PFSK-1 (cell line): ENCODE measurements at regions not wholly inside any gene's neighbourhood (a gene's known extent, or its start where the extent isn't known, plus 50 kb on each side); places are given as distances from the start of the nearest gene placed in this dataset.

Source experiments
- FOXP2 ChIP-seq: optimal IDR thresholded peaks from 2 replicates; pipeline ENCODE3; 2011; ENCODE audit warnings: borderline replicate concordance, control low read depth, inconsistent platforms; ENCODE audit not compliant: insufficient read depth; ENCODE audit errors: extremely low read length, extremely low read depth
- POLR2AphosphoS5 ChIP-seq: IDR thresholded peaks from 2 replicates; pipeline ENCODE4 v1.6.1; 2012; ENCODE audit warnings: low read depth, mild to moderate bottlenecking, control low read depth, low read length, moderate library complexity
- SIN3A ChIP-seq: IDR thresholded peaks from 2 replicates; pipeline ENCODE4 v1.6.1; 2012; ENCODE audit warnings: mild to moderate bottlenecking, low read length, moderate library complexity, borderline replicate concordance; ENCODE audit not compliant: insufficient read depth
- TAF1 ChIP-seq: IDR thresholded peaks from 2 replicates; pipeline ENCODE4 v1.6.1; 2012; ENCODE audit warnings: low read length, control low read depth, borderline replicate concordance; ENCODE audit not compliant: insufficient read depth
- TF ChIP-seq, protein P1 (sequence below), 2 experiments: IDR thresholded peaks; 2 replicates each; pipeline versions ENCODE4 v1.6.1 to v1.8.0; 2011 to 2012; ENCODE audit warnings: low read depth in 2 of 2, low read length in 2 of 2, control low read depth in 1 of 2, inconsistent platforms in 1 of 2, mild to moderate bottlenecking in 1 of 2, moderate library complexity in 1 of 2; ENCODE audit not compliant: insufficient read depth in 1 of 2

DNA sequence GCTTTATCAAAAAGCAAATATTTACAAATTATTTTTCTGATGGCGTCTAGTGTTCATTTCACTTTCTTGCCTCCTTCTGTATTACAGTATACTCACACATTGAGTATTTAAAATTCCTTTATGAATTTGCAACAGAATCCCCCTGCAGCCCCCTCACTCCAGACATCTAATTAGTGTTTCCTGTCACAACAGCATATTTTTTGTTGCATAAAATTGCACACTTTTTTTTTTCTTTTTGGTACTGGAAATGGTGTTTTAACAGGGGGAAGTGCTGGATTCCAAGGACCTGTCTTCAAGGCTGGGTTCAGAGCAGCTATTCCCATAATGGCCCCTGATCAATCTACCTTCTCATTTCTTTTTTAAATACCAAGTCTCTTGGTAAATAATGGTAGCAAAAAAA, 184.3 kb upstream of the HMCN1 start:
- TF ChIP-seq POLR2AphosphoS5 (no peak), TAF1 (no peak), FOXP2 (no peak), SIN3A (no peak)
- TF ChIP-seq, protein P1, sequence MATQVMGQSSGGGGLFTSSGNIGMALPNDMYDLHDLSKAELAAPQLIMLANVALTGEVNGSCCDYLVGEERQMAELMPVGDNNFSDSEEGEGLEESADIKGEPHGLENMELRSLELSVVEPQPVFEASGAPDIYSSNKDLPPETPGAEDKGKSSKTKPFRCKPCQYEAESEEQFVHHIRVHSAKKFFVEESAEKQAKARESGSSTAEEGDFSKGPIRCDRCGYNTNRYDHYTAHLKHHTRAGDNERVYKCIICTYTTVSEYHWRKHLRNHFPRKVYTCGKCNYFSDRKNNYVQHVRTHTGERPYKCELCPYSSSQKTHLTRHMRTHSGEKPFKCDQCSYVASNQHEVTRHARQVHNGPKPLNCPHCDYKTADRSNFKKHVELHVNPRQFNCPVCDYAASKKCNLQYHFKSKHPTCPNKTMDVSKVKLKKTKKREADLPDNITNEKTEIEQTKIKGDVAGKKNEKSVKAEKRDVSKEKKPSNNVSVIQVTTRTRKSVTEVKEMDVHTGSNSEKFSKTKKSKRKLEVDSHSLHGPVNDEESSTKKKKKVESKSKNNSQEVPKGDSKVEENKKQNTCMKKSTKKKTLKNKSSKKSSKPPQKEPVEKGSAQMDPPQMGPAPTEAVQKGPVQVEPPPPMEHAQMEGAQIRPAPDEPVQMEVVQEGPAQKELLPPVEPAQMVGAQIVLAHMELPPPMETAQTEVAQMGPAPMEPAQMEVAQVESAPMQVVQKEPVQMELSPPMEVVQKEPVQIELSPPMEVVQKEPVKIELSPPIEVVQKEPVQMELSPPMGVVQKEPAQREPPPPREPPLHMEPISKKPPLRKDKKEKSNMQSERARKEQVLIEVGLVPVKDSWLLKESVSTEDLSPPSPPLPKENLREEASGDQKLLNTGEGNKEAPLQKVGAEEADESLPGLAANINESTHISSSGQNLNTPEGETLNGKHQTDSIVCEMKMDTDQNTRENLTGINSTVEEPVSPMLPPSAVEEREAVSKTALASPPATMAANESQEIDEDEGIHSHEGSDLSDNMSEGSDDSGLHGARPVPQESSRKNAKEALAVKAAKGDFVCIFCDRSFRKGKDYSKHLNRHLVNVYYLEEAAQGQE (IDR thresholded peaks at IDR 0.05; ENCODE audit: insufficient read depth in 1 of 2, low read depth in 2 of 2, low read length in 2 of 2) = no peak
